ENCODE measurements at regions not wholly inside any gene's neighbourhood (a gene's known extent, or its start where the extent isn't known, plus 50 kb on each side); places are given as distances from the start of the nearest gene placed in this dataset.

GRCh38 chr3:161964857-161965256, 468.2 kb downstream of the OTOL1 start:
- Histone ChIP-seq H3K4me3 (no peak overlapping the region), H3K27ac (no peak overlapping the region)

DNA sequence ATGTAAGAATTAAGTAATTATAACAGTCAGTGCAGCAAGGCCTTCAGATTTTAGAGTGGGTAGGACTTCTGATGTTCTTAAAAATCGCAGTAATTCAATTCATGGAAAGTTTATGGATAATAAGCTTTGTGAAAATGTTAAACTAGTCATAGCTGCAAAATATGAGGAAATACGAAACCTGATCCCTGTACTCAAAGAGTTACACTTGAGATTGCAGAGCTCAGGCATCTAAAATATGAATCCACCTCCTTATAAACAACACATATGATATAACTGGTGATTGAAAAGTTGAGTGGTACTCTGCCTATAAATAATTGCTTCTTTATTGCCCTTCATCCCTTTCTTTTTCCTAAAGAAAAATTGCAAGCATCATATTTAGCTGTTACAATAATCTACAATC, 473.3 kb downstream of the OTOL1 start:
- Histone ChIP-seq H3K27ac (no peak overlapping the region), H3K4me3 (no peak overlapping the region)

DNA sequence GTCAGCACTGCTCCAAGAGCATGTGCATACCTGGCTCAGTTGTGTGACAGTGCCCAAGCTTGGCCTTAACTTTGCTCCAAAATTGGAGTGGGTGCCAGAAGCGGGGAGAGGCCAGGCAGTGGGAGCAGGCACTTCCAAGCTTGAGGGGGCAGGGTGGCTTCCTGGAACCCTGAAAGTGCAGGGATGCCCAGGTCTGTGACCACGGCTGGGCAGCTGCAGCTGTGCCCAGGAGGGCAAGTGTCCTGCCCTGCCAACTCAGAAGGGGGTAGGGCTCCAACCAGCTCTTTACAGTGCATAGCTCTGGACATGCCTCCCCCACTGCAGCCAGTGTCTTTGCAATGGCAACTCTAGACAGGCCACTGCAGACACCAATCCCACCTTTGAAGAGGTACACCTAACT, 478.6 kb downstream of the OTOL1 start:
- Histone ChIP-seq H3K4me3 (no peak overlapping the region), H3K27ac (no peak overlapping the region)

DNA sequence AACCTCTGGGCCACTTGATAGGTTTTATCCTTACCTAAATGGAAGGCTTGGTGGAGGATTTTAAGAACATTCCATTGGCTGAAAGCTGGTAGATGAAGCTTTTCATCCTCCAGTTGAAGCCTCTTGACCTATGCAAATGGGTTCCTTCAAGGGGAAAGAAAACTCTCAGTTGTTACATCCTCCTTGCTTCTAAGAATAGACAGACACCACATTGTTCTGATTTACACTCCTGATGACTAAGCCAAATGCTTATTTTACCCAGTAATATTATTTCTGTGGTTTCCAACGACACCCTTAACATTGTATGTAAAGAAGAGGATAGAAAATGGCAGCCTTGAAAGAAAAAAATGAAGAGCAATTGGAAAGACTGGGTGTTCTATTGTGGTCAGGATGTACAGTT, 480.5 kb downstream of the OTOL1 start:
- Histone ChIP-seq H3K4me3 (no peak overlapping the region), H3K27ac (no peak overlapping the region)

- Histone ChIP-seq H3K4me3 (no peak overlapping the region), H3K27ac (no peak overlapping the region)
Measured at GRCh38 chr3:161977850-161978249, 481.2 kb downstream of the OTOL1 start.

DNA sequence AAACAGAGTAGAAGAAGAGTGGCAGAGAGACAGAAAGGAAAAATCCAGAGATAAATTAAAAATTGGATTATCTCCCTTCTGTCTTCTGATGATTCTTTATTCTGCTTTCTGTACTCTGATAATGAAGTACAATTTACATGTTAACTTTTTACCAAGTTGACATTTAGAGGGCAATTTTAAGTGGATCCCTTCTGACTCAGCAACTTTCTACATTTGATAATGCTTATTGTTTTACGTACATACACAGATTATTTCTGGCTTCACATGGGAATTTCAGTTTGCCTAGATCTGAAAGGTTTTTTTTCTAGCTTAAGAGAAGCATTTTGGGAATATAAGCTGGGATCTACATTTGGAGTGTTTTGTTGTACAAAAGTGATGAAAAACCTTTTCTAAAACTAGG, 491.3 kb downstream of the OTOL1 start:
- no peak overlapping the region for H3K4me3 ChIP-seq
- H3K27ac ChIP-seq, result no peak overlapping the region

DNA sequence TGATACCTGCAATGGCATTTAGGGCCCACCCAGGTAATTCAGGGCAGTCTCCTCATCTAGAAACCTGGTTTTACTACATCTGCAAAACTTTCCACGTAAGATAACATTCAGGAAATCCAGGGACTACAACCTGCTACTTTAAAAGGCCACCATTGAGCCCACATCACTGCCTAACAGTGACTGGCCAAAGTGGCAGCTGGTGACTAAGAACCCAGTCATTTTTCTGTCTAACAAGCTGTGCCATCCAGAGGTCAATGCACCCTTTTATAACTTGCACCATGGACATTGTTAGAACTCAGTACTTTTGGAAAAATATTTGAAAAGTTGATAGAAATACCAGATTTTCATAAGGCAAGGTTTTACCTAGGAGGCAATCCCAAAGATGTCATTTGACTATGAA, 492.4 kb downstream of the OTOL1 start:
- Histone ChIP-seq H3K27ac (no peak overlapping the region), H3K4me3 (no peak overlapping the region)

DNA sequence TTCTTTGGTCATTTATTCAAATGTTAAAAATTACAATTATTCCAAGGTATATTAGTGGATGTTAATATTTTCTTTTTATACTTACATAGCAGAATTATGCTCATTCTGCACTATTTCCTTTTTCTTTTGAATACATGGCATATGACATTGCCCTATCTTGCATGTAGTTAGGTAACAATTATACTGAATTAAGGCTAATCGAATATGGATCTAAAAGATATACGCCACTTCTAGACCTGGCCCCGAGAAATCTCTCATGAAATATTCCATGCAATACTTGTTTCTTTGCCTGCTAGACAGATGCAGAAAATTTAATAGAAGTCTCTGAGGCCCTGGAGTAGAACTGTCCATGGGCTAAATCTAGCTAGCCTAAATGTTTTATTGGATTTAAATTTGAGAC, 493.4 kb downstream of the OTOL1 start:
- H3K27ac ChIP-seq, result no peak overlapping the region
- no peak overlapping the region for H3K4me3 ChIP-seq

DNA sequence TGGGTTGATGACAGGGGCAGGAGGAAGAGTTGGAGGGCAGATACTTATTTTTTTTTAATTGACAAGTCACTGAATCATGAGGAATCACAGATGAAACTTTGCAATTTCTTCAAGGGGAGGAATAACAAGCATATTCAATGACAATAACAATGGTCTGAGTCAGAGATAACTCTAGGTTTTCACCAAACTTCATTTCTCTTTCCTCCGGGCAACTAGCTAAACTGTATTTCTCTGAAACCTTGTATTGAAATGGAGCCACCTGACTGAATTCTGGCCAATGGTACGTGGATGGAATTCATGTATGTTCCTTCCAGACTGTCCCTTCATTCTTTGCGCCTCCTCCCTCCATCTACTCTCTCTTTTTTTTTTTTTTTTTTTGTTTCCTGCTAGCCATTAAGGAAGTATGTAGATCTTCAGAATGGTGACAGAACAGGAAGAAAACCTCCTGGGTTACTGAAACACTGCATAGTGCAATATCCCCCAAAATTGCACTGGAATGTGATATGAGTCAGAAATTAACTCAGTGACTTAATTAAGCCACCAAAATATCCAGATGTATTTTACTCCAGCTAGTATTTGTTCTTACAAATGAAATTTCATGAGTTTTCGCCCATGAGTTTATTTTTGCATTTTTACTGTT, 495.4 kb downstream of the OTOL1 start:
- H3K27ac ChIP-seq, result no peak overlapping the region
- H3K4me3 ChIP-seq, result no peak overlapping the region

GRCh38 chr3:161999846-162000245, 503.2 kb downstream of the OTOL1 start:
- H3K27ac ChIP-seq, result no peak overlapping the region
- H3K4me3 ChIP-seq, result no peak overlapping the region

GRCh38 chr3:162007722-162008121, 511.1 kb downstream of the OTOL1 start:
- Histone ChIP-seq H3K27ac (no peak overlapping the region), H3K4me3 (no peak overlapping the region)

DNA sequence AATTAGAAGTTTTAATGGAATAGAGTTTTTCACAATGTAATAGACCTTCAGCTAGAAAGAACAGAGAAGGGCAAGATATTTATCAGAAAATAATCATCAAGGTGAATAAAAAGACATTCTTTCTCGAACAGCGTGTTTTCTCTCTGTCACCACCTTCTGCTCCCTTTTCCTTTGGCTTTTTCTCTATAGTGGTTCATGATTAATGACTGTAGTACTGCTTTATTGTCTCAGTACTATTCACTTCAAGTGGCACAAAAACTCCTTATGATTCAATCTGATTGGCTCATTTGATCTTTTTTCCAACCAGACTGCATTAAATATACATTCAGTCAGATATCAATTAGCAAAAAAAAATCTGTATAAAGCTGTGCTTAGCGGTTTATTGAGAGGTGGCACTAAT, 516.0 kb downstream of the OTOL1 start:
- H3K27ac ChIP-seq, result no peak overlapping the region
- no peak overlapping the region for H3K4me3 ChIP-seq

- no peak overlapping the region for H3K4me3 ChIP-seq
Measured at GRCh38 chr3:162014284-162014683, 517.7 kb downstream of the OTOL1 start.

DNA sequence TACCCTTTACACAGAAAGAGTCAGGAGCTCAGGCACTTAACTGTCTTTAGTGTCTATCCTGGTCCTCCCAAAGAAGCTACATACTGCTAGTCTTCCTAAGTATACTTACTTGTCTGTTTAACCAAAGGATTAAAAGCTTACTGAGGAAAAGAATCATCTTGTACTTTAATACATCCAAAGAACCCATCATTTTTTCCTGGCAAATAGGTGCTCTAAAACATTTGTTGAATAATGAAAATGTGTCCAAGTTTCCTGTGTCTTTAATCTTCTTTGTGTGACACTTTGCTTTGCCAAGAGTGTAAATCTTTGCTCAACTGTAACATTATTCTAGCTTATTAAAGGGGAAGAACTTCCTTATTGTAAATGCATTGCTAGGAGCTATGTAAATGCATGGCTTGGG, 519.2 kb downstream of the OTOL1 start:
- Histone ChIP-seq H3K27ac (no peak overlapping the region), H3K4me3 (no peak overlapping the region)

More at GRCh38 chr3:162014284-162014683, 517.7 kb downstream of the OTOL1 start:
- no peak overlapping the region for H3K27ac ChIP-seq

DNA sequence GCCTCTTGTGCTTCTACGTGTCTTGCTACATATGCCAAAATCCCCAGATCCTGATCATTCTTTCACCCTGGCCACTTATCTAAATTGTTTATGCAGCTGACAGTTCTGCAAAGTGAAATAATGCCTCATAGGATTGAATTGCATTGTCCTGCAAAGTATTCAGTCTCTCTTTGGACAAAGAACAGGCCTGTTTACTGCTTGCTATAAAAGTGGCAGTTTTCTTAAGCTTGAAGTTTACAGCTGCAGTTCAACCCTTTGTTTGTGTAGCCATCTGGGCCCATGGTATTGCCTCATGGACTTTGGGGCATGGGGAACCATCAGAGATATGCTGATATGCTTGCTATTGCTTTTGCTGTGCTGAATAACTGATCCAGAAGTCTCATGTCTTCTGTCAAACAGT, 523.2 kb downstream of the OTOL1 start:
- Histone ChIP-seq H3K27ac (no peak overlapping the region), H3K4me3 (no peak overlapping the region)

DNA sequence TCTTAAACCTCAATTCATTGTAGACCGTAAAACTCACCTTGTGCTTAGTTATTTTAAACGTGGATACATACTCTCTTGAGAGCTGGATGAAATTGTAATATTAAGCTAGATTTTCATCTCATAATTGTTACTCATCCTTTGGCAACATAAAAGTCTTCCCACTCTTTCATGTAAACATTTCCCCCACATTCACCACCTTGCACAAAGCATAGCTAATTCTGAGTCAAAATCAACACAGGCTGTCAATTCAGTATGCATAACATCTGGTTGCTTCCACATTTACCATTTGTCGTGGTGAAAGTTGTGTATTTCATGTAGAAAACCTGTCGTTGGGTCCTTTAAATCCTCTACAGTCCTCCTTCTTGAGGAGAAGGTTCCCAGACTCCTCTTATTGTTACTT, 524.6 kb downstream of the OTOL1 start:
- no peak overlapping the region for H3K4me3 ChIP-seq
- H3K27ac ChIP-seq, result no peak overlapping the region

GRCh38 chr3:162022911-162023310, 526.3 kb downstream of the OTOL1 start:
- Histone ChIP-seq H3K4me3 (no peak overlapping the region), H3K27ac (no peak overlapping the region)

DNA sequence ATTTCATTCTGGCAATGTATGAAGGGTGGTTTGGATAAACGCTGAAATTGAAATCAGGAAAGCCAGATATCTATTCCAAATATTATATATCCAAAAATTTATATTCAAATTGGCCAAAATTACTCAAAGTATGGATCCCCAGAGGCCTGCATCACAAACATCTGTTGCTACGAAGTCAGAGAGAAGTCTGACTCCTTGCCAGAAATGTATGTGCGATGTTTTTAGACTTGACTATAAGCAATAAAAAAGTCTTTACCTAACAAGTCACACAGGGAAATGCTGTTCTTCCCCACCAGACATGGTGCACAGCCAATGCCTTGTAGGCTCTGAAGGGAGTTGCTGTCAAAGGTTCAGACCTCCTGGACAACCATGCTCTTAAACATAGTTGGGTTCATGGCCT, 533.1 kb downstream of the OTOL1 start:
- no peak overlapping the region for H3K4me3 ChIP-seq
- no peak overlapping the region for H3K27ac ChIP-seq

GRCh38 chr3:162034368-162034767, 537.8 kb downstream of the OTOL1 start:
- H3K27ac ChIP-seq, result no peak overlapping the region

DNA sequence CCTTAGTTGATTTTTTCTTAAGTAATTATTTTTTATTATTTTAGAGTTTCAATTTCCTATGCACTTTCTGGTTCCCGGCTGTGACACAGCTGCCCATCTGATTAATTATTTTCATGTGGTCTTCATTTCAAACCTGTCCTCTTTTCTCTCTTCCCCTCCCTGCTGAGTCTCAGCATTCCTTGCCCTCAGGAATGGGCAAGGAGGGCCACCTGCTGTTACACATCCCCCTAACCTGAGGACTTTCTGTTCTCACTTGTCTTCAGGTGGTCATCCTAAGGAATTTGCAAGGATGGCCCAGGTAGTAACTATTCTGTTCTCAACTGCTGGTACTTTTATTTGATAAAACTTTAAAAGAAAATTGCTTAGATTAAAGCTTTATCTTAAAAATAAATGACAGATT, 545.0 kb downstream of the OTOL1 start:
- Histone ChIP-seq H3K27ac (no peak overlapping the region), H3K4me3 (no peak overlapping the region)

More at GRCh38 chr3:162034368-162034767, 537.8 kb downstream of the OTOL1 start:
- no peak overlapping the region for H3K4me3 ChIP-seq

- Histone ChIP-seq H3K27ac (no peak overlapping the region), H3K4me3 (no peak overlapping the region)
Measured at GRCh38 chr3:162052636-162053035, 556.0 kb downstream of the OTOL1 start.

DNA sequence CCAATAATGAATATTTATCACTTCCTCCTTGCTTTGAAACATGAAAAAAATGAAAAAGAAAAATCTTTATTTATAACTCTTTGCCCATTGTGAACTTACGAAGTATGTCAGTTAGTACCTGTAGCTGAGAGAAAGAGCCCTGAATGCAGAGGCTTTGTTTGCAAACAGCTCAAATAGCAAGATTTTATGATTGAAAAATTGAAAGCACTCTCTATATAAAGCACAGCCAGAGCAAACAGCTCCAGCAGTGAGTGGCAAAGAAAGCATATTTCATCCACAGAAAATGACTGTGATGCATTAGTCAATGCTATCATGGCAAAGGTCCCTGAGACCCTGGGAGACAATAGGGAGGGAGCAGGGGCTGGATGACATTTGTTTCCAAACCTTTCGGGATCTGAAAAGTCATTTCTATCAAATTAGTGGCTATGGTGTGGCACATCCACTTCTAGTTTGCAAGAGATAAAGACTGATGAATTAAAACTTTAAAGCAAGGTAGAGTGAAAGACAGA, 576.1 kb downstream of the OTOL1 start:
- no peak overlapping the region for H3K27ac ChIP-seq

More for the DNA sequence above, 576.1 kb downstream of the OTOL1 start:
- no peak overlapping the region for H3K4me3 ChIP-seq

Data from skin epidermis (tissue), 12 donors.